ENCODE measurements at regions not wholly inside any gene's neighbourhood (a gene's known extent, or its start where the extent isn't known, plus 50 kb on each side); places are given as distances from the start of the nearest gene placed in this dataset.

- no peak overlapping the region for H3K27ac ChIP-seq (ENCODE audit: low read length)
- no peaks in the 10 kb centered on the region for H3K9me3 ChIP-seq (replicated peaks; ENCODE audit: insufficient read depth, low read length)
- TF ChIP-seq CTCF (IDR thresholded peaks at IDR 0.05; ENCODE audit: low read length) (no peak), EZH2phosphoT487 (IDR thresholded peaks at IDR 0.05; ENCODE audit: low read length) (no peak), EZH2 (optimal IDR thresholded peaks at IDR 0.05; ENCODE audit: low read depth, low read length) (no peak)
- DNase-seq = no peak
- H3K9me2 ChIP-seq (replicated peaks; ENCODE audit: insufficient read depth, low read length) = no peaks in the 10 kb centered on the region
- H2AFZ ChIP-seq (ENCODE audit: low read length) = no peak overlapping the region
- H3K4me2 ChIP-seq (ENCODE audit: low read depth, low read length) = no peak overlapping the region
- no peaks in the 10 kb centered on the region for H3K36me3 ChIP-seq (replicated peaks; ENCODE audit: insufficient read depth, low read length)
- no peaks in the 10 kb centered on the region for H3F3A ChIP-seq (ENCODE audit: insufficient read depth, low read length)
- no peaks in the 10 kb centered on the region; the same call in 1 of the 2 replicates for H3K27me3 ChIP-seq (replicated peaks; ENCODE audit: insufficient read depth, low read length)
- H4K20me1 ChIP-seq (ENCODE audit: insufficient read depth, low read length) = no peaks in the 10 kb centered on the region
- no peak overlapping the region for H3K9ac ChIP-seq (ENCODE audit: low read length)
- H3K4me1 ChIP-seq (ENCODE audit: low read length) = no peaks in the 10 kb centered on the region
- H3K79me2 ChIP-seq (ENCODE audit: low read length) = no peaks in the 10 kb centered on the region
- H3K4me3 ChIP-seq (ENCODE audit: low read length) = no peak overlapping the region
Observed at GRCh38 chr6:14905201-14905600, 340.7 kb upstream of the JARID2 start.

- Histone ChIP-seq H3K4me2 (ENCODE audit: low read depth, low read length) (no peak overlapping the region), H3K4me1 (ENCODE audit: low read length) (no peaks in the 10 kb centered on the region), H2AFZ (ENCODE audit: low read length) (no peak overlapping the region), H3F3A (ENCODE audit: insufficient read depth, low read length) (no peaks in the 10 kb centered on the region), H3K79me2 (ENCODE audit: low read length) (no peaks in the 10 kb centered on the region), H3K9me2 (replicated peaks; ENCODE audit: insufficient read depth, low read length) (no peaks in the 10 kb centered on the region), H4K20me1 (ENCODE audit: insufficient read depth, low read length) (no peaks in the 10 kb centered on the region), H3K9me3 (replicated peaks; ENCODE audit: insufficient read depth, low read length) (no peaks in the 10 kb centered on the region), H3K27me3 (replicated peaks; ENCODE audit: insufficient read depth, low read length) (no peaks in the 10 kb centered on the region; the same call in 1 of the 2 replicates), H3K9ac (ENCODE audit: low read length) (no peak overlapping the region), H3K27ac (ENCODE audit: low read length) (no peak overlapping the region), H3K36me3 (replicated peaks; ENCODE audit: insufficient read depth, low read length) (no peaks in the 10 kb centered on the region), H3K4me3 (ENCODE audit: low read length) (no peak overlapping the region)
- TF ChIP-seq EZH2phosphoT487 (IDR thresholded peaks at IDR 0.05; ENCODE audit: low read length) (no peak), EZH2 (optimal IDR thresholded peaks at IDR 0.05; ENCODE audit: low read depth, low read length) (no peak), CTCF (IDR thresholded peaks at IDR 0.05; ENCODE audit: low read length) (no peak)
- DNase-seq = no peak
Observed at GRCh38 chr6:14906621-14907020, 339.2 kb upstream of the JARID2 start.

- TF ChIP-seq EZH2 (optimal IDR thresholded peaks at IDR 0.05; ENCODE audit: low read depth, low read length) = no peak
- no peak for TF ChIP-seq CTCF (IDR thresholded peaks at IDR 0.05; ENCODE audit: low read length)
- TF ChIP-seq EZH2phosphoT487 (IDR thresholded peaks at IDR 0.05; ENCODE audit: low read length) = no peak
- H3K4me2 ChIP-seq (ENCODE audit: low read depth, low read length) = no peak overlapping the region
- H3K9ac ChIP-seq (ENCODE audit: low read length) = no peak overlapping the region
Observed at GRCh38 chr6:14910692-14911547, 334.9 kb upstream of the JARID2 start.

More at GRCh38 chr6:14910692-14911547, 334.9 kb upstream of the JARID2 start:
- no peaks in the 10 kb centered on the region for H3K36me3 ChIP-seq (replicated peaks; ENCODE audit: insufficient read depth, low read length)
- DNase-seq = no peak
- H3K27ac ChIP-seq (ENCODE audit: low read length) = no peak overlapping the region
- H3K4me3 ChIP-seq (ENCODE audit: low read length) = no peak overlapping the region
- H4K20me1 ChIP-seq (ENCODE audit: insufficient read depth, low read length) = no peaks in the 10 kb centered on the region
- H3K9me2 ChIP-seq (replicated peaks; ENCODE audit: insufficient read depth, low read length) = no peaks in the 10 kb centered on the region
- H3K27me3 ChIP-seq (replicated peaks; ENCODE audit: insufficient read depth, low read length) = no peaks in the 10 kb centered on the region; the same call in 1 of the 2 replicates
- H3K9me3 ChIP-seq (replicated peaks; ENCODE audit: insufficient read depth, low read length) = no peaks in the 10 kb centered on the region
- no peaks in the 10 kb centered on the region for H3K79me2 ChIP-seq (ENCODE audit: low read length)
- no peaks in the 10 kb centered on the region for H3K4me1 ChIP-seq (ENCODE audit: low read length)
- H2AFZ ChIP-seq (ENCODE audit: low read length) = no peak overlapping the region
- H3F3A ChIP-seq (ENCODE audit: insufficient read depth, low read length) = no peaks in the 10 kb centered on the region

Measured in MM.1S (cell line).